ENCODE measurements at regions not wholly inside any gene's neighbourhood (a gene's known extent, or its start where the extent isn't known, plus 50 kb on each side); places are given as distances from the start of the nearest gene placed in this dataset.
"Not testable (repeated sequence)": the region's sequence is repeated elsewhere in the genome, so short reads cannot be mapped to it uniquely, and the experiment has no call there.

DNA sequence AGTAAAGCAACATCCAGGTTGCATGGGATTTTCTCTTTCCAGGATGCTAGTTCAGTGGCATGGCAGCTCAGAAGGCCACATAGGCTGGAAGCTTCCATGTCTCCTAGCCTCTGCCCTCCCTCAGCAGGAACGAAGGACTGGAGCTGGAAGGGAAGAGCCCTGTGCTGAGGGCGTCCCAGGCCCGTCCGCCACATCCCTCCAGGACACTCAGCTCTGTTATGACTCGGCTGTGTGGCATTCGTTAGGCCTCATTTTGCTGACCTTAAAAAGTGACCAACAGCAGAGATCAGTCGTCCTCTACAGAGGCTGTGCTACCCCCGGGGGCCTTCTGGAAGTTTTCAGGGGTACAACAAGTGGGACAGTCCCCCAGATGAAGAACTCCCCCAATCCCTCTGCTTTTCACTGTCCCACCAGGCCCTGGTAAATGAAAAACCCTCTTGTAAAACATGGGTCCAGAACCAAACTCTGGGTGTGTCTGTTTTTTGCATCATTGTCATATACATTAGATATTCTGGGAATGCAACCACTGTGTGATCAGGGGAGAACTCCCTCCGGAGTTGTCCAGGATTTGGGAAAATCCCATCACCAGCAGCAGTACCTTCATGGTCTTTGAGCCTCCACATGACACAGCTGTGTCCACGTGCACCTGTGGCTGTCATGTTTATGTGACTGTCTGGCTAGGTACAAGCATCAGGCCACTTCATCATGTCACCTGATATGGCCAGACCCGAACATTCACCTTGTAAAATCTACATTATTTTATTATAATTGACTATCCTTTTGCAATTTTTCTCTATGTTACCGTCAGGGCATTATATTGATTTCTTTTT, 149.9 kb downstream of the OR4M2 start:
- Histone ChIP-seq H3K27ac (no peak overlapping the region), H3K4me1 (no peaks in the 10 kb centered on the region), H3K27me3 (no peaks in the 10 kb centered on the region), H3K36me3 (no peaks in the 10 kb centered on the region), H3K9me3 (peaks cover 0 to 26% (median 0%) of the 10 kb centered on the region in 3 donors), H3K4me3 (no peak overlapping the region)
- no peak for TF ChIP-seq POLR2A (IDR thresholded peaks at IDR 0.05)
- TF ChIP-seq, protein P1, sequence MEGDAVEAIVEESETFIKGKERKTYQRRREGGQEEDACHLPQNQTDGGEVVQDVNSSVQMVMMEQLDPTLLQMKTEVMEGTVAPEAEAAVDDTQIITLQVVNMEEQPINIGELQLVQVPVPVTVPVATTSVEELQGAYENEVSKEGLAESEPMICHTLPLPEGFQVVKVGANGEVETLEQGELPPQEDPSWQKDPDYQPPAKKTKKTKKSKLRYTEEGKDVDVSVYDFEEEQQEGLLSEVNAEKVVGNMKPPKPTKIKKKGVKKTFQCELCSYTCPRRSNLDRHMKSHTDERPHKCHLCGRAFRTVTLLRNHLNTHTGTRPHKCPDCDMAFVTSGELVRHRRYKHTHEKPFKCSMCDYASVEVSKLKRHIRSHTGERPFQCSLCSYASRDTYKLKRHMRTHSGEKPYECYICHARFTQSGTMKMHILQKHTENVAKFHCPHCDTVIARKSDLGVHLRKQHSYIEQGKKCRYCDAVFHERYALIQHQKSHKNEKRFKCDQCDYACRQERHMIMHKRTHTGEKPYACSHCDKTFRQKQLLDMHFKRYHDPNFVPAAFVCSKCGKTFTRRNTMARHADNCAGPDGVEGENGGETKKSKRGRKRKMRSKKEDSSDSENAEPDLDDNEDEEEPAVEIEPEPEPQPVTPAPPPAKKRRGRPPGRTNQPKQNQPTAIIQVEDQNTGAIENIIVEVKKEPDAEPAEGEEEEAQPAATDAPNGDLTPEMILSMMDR (IDR thresholded peaks at IDR 0.05): no peak
- intact Hi-C loops (cut with DNase I): no loop called here
- 56 to 60% methylated on average over 11 to 12 of the region's 12 CpGs for WGBS, 2 donors
- DNase-seq: no peak

DNA sequence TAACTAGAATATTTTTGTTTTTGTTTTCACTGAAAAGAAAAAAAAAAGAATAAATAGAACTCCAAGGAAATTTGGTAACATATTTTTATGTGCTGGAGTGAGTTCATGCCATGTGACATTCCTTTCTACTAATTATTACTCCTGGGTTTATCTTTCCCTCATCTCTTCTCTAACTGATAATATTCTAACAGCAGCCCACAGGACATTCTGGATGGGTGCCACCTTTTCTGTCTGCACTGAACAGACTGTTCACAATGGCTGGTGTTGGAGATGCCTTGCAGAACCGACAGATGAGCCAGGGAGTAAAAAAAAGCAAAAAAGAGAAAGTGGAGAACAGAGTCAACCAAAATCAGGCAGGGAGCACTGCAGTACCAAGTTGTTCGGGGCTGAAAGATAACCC, 151.3 kb downstream of the OR4M2 start:
- Histone ChIP-seq H3K4me3 (no peak overlapping the region), H3K9me3 (peaks cover 0 to 19% (median 0%) of the 10 kb centered on the region in 3 donors), H3K4me1 (no peaks in the 10 kb centered on the region), H3K27me3 (no peaks in the 10 kb centered on the region), H3K36me3 (no peaks in the 10 kb centered on the region), H3K27ac (no peak overlapping the region)
- no peak for TF ChIP-seq POLR2A (IDR thresholded peaks at IDR 0.05)
- TF ChIP-seq, protein P1 (IDR thresholded peaks at IDR 0.05): no peak
- DNase-seq: no peak
- WGBS, 2 donors: 38 to 50% methylated on average over 2 of the region's 2 CpGs
- intact Hi-C loops (cut with DNase I): no loop called here

DNA sequence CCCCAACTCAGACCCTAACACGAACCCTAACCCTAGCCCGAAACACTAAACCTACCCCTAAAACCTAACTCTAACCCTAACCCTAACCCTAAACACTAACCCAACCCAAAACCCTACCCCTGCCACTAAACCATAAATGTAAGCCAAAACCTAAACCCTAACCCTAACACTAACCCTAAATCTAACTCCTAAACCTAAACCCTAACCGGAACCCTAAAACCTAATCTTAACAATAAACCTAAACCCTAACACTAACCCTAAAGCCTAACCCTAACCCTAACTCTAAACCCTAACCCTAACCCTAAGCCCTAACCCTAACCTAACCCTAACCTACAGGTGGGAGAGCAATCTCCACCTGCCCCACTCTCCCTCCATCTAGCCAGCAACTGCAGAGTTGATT, 152.3 kb downstream of the OR4M2 start:
- Histone ChIP-seq H3K27ac (no peak overlapping the region), H3K4me1 (no peaks in the 10 kb centered on the region), H3K9me3 (peaks cover 0 to 17% (median 0%) of the 10 kb centered on the region in 3 donors), H3K4me3 (no peak overlapping the region), H3K36me3 (no peaks in the 10 kb centered on the region), H3K27me3 (no peaks in the 10 kb centered on the region)
- DNase-seq: no peak
- 84 to 89% methylated on average over 3 of the region's 3 CpGs for WGBS, 2 donors
- intact Hi-C loops (cut with DNase I): no loop called here
- TF ChIP-seq POLR2A (IDR thresholded peaks at IDR 0.05): no peak
- TF ChIP-seq, protein P1 (IDR thresholded peaks at IDR 0.05): no peak

DNA sequence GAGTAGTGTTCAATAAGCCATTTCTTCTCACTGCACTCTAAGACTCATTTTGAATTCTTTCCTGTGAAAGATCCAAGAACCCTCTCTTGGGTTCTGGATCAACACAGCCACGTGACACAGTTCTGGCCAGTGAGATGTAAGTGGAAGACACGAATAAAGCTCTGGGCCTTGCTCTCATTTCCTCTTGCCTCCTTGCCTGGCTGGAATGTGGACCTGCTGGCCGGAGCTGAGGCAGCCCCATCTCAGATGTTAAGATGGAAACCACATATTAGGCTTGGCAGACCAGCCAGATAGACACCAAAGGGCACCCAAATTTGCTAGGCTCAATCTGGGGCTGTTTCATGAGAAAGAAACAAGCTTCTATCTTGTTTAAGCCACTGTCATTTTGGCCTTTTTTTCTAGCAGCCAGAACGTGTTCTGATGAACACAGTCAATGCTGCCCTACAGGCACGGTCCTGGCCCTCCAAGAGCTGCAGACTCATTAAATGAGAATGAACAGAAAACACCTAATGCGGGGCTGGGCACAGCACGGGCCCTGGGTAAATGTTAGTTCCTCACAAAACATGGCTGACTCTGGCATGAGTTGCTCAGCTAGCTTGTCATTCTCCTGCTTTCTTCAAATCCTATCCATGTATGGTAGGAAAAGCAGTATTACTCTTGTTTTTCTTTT, 155.1 kb downstream of the OR4M2 start:
- DNase-seq; H3K4me1 ChIP-seq; H3K36me3 ChIP-seq; H3K27ac ChIP-seq; H3K4me3 ChIP-seq; intact Hi-C loops (cut with DNase I); H3K27me3 ChIP-seq: not testable (repeated sequence)
- H3K9me3 ChIP-seq: peaks cover 0 to 19% (median 0%) of the 10 kb centered on the region in 3 donors
- WGBS, 2 donors: 40 to 41% methylated on average over 6 to 7 of the region's 7 CpGs

DNA sequence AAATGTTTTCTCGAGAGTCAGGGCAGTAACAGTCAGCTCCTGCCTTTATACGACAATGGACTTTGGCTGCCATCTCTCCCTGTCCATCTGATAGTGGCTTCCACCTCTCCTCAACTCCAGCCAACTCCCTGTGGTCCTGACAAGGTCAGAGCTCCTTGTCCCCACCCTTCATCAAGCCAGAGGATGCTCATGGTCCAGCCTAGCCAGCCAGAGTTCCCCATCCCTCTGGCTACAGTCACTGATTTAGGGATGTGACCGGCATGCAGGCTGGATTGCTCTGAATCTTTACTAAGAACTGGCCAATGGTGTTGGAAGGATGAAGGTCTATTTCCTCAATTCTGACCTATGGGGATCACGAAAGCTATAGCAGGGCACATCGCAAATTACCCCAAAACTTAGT, 156.1 kb downstream of the OR4M2 start:
- Histone ChIP-seq H3K36me3 (no peaks in the 10 kb centered on the region), H3K9me3 (peaks cover 0 to 19% (median 0%) of the 10 kb centered on the region in 3 donors), H3K27ac (no peak overlapping the region), H3K4me1 (no peaks in the 10 kb centered on the region), H3K27me3 (no peaks in the 10 kb centered on the region), H3K4me3 (no peak overlapping the region)
- DNase-seq: no peak
- 69 to 74% methylated on average over 5 of the region's 5 CpGs for WGBS, 2 donors
- intact Hi-C loops (cut with DNase I): no loop called here
- TF ChIP-seq, protein P1 (IDR thresholded peaks at IDR 0.05): no peak
- TF ChIP-seq POLR2A (IDR thresholded peaks at IDR 0.05): no peak
